GM21717 (cell line): ENCODE measurements at regions not wholly inside any gene's neighbourhood (a gene's known extent, or its start where the extent isn't known, plus 50 kb on each side); places are given as distances from the start of the nearest gene placed in this dataset.
"Not testable (repeated sequence)": the region's sequence is repeated elsewhere in the genome, so short reads cannot be mapped to it uniquely, and the experiment has no call there.

Experiments used
- ATAC-seq: cut with Tn5 transposase; IDR thresholded peaks from one replicate; pipeline ENCODE4 v1.9.1; 2021; ENCODE audit warnings: mild to moderate bottlenecking, moderate library complexity; ENCODE audit not compliant: unreplicated experiment

DNA sequence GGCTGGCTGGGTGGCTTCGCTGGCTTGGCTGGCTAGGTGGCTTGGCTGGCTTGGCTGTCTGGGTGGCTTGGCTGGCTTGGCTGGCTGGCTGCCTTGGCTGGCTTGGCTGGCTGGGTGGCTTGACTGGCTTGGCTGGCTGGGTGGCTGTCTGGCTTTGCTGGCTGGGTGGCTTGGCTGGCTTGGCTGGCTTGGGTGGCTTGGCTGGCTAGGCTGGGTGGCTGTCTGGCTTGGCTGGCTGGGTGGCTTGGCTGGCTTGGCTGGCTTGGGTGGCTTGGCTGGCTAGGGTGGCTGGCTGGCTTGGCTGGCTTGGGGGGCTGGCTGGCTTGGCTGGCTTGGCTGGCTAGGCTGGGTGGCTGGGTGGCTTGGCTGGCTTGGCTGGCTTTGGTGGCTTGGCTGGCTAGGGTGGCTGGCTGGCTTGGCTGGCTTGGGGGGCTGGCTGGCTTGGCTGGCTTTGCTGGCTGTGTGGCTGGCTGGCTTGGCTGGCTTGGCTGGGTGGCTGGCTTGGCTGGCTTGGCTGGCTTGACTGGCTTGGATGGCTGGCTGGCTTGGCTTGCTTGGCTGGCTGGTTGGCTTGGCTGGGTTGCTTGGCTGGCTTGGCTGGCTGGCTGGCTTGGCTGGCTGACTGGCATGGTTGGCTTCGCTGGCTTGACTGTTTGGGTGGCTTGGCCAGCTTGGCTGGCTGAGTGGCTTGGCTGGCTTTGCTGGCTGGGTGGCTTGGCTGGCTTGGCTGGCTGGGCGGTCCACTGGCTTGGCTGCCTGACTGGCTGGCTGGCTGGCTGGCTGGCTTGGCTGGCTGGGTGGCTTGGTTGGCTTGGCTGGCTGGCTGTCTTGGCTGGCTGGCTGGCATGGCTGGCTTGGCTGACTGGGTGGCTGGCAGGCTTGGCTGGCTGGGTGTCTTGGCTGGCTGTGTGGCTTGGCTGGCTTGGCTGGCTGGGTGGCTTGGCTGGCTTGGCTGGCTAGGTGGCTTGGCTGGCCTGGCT, 436.3 kb downstream of the GOLGA6L6 start:
- not testable (repeated sequence) for ATAC-seq

DNA sequence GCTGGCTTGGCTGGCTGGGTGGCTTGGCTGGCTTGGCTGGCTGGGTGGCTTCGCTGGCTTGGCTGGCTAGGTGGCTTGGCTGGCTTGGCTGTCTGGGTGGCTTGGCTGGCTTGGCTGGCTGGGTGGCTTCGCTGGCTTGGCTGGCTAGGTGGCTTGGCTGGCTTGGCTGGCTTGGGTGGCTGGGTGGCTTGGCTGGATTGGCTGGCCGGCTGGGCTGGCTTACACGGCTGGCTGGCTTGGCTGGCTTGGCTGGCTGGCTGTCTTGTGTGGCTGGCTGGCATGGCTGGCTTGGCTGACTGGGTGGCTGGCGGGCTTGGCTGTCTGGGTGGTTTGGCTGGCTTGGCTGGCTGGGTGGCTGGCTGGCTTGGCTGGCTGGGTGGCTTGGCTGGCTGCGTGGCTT, 437.0 kb downstream of the GOLGA6L6 start:
- ATAC-seq = not testable (repeated sequence)

DNA sequence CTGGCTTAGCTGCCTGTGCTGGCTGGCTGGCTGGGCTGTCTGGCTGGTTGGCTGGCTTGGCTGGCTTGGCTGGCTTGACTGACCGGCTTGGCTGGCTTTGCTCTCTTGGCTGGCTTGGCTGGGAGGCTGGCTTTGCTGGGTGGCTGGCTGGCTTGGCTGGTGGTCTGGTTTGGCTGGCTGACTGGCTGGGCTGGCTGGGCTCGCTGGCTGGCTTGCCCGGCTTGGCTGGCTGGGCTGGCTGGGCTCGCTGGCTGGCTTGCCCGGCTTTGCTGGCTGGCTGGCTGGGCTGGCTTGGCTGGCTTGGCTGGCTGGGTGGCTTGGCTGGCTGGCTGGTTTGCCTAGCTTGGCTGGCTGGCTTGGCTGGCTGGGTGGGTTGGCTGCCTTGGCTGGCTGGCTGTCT, 438.7 kb downstream of the GOLGA6L6 start:
- ATAC-seq = not testable (repeated sequence)

DNA sequence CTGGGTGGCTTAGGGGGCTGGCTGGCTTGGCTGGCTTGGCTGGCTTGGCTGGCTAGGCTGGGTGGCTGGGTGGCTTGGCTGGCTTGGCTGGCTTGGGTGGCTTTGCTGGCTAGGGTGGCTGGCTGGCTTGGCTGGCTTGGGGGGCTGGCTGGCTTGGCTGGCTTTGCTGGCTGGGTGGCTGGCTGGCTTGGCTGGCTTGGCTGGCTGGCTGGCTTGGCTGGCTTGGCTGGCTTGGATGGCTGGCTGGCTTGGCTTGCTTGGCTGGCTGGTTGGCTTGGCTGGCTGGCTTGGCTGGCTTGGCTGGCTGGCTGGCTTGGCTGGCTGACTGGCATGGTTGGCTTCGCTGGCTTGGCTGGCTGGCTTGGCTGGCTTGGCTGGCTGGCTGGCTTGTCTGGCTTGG, 439.4 kb downstream of the GOLGA6L6 start:
- not testable (repeated sequence) for ATAC-seq

DNA sequence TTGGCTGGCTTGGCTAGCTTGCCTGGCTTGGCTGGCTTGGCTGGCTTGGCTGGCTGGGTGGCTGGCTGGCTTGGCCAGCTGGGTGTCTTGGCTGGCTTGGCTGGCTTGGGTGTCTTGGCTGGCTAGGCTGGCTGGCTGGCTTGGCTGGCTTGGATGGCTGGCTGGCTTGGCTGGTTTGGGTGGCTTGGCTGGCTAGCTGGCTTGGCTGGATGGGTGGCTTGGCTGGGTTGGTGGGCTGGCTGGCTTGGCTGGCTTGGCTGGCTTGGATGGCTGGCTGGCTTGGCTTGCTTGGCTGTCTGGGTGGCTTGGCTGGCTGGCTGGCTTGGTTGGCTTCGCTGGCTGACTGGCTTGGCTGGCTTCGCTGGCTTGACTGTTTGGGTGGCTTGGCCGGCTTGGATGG, 440.3 kb downstream of the GOLGA6L6 start:
- not testable (repeated sequence) for ATAC-seq

DNA sequence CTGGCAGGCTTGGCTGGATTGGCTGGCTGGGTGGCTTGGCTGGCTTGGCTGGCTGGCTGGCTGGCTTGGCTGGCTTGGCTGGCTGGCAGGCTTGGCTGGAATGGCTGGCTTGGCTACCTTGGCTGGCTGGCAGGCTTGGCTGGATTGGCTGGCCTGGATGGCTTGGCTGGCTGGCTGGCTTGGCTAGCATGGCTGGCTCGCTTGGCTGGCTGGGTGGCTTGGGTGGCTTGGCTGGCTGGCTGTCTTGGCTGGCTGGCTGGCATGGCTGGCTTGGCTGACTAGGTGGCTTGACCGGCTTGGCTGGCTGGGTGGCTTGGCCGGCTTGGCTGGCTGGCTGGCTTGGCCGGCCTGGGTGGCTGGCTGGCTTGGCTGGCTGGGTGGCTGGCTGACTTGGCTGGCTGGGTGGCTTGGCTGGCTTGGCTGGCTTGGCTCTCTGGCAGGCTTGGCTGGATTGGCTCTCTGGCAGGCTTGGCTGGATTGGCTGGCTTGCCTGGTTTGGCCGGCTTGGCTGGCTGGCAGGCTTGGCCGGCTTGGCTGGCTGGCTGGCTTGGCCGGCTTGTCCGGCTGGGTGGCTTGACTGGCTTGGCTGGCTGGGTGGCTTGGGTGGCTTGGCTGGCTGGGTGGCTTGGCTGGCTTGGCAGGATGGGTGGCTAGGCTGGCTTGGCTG, 440.9 kb downstream of the GOLGA6L6 start:
- not testable (repeated sequence) for ATAC-seq

DNA sequence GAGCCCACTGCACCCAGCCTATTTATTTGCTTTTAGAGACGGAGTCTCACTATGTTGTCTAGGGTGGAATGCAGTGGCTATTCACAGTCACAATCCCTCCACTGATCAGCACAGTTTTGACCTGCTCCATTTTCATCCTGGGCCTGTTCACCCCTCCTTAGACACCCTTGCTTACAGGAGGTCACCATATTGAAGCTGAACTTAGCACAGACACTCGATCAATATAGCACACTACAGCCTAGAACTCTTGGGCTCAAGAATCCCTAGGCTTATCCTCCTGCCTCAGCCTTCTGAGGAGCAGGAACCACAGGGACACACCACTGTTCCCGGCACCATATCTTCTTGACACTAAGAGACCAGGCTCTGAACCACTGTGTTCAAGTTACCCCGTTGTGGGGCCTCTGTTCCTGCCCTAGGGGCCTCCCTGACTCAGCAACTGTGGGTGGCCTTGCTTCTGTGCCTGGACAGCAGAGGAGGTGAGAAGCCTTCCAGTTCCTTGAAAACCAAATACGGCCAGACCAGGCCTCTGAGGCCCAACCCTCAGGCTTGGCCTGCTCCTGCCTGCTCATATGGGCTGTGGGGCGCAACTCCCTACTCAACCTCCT, 445.8 kb downstream of the GOLGA6L6 start:
- ATAC-seq = not testable (repeated sequence)

DNA sequence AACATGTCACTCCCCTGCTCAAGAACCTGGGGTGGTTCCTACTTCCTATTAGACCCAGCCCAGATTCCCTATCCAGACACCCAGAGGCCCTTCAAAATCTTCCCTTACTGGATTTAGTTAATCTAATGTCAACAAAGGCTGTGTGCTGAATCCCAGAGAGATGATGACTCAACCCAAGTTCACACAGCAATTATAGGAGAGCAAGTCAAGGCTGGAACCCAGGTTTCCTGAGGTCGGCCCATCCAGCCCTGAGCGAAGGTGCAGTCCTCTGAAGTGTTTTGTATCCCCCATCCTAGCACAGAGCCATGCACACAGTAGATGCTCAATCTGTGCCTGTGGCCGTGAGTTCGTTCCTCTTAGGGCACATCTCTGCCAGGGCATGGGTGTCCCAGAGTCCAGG, 452.1 kb downstream of the GOLGA6L6 start:
- ATAC-seq = not testable (repeated sequence)

DNA sequence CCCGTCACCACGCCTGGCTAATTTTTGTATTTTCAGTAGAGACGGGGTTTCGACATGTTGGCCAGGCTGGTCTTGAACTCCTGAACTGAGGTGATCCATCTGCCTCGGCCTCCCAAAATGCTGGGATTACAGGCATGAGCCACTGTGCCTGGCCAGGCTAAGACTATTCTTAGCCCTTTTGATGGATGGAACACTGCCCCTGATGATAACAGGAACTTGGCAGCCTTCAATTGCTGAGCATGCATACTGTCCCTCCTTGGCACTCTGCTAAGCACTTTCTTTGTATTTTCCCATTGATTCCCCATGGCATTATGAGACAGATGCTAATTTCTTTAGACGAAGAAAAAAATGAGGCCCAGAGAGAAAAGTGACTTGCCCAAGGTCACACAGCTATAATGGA, 457.6 kb downstream of the GOLGA6L6 start:
- ATAC-seq = not testable (repeated sequence)

DNA sequence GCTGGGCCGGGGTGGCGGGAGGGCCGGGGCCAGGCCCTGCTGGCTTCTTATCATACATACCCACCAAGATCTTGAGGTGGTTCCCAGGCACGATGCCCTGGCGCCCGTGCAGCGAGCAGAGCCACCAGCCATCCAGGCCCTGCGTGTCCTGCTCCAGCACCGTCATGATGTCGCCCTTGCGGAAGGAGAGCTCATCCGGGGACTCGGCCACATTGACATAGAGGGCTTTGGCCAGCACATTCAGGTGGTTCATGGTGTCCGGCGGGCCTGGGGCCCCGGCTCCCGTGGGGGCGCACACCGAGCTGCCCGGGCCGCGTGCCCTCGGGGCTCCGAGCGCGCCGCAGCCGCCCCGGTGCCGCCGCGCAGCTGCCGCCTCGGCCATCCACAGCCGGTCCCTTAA, 467.5 kb downstream of the GOLGA6L6 start:
- not testable (repeated sequence) for ATAC-seq

DNA sequence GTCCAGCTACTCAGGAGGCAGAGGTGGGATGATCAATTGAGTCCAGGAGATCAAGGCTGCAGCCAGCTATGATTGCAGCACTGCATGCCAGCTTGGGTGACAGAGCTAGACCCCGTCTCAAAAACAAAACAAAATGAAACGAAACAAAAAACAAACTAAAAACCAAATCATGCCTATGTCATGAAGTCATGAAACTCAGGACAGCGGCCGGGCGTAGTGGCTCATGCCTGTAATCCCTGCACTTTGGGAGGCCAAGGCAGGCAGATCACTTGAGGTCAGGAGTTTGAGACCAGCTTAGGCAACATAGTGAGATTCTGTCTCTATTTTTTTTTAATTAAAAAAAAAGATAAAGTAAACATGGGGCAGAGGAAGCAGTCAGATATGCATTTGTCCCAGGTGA, 472.6 kb downstream of the GOLGA6L6 start:
- ATAC-seq = not testable (repeated sequence)

DNA sequence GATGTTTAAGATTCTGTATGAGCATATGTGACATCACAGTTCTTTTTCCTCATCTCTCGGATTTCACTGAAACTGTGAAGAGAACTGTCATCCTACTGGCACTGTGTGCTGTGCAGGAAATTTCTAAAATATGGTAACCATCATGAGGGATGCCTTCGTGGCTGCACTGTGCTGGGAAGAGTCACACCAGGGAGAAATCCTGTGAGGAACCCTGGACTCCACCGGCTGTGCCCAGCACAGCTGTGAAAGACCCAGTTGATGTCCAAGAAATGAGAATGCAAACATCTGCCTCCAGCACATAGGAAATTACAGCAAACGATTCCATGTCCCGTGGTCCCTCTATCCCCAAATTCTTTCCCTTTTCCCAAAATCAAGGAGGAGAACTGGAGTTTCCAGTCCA, 475.4 kb downstream of the GOLGA6L6 start:
- not testable (repeated sequence) for ATAC-seq

DNA sequence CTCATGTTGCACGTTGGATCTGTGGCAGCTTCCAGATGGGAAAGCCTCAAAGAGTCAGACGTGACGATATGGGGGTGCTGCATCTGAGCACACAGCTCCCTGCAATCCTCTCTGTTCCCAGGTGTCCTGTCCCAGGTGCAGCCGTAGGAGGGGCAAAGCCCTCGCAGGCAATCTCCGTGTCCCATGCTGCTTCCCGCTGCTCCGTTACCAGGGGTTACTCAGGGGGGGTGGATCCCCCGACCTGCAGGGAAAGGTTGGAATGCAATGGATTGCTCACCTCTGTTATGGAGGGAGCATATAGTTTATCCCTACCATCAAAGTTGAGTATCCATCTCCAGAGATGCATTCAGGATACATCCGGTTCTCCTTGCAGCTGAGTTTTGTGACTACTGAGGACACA, 476.1 kb downstream of the GOLGA6L6 start:
- ATAC-seq = not testable (repeated sequence)

DNA sequence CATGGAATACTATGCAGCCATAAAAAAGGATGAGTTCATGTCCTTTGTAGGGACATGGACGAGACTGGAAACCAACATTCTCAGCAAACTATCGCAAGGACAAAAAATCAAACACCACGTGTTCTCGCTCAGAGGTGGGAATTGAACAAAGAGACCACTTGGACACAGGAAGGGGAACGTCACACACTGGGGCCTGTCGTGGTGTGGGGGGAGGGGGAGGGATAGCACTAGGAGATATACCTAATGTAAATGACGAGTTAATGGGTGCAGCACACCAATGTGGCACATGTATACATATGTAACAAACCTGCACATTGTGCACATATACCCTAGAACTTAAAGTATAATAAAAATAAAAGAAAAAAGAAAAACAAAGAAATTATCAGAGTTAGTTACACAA, 478.4 kb downstream of the GOLGA6L6 start:
- ATAC-seq = not testable (repeated sequence)

DNA sequence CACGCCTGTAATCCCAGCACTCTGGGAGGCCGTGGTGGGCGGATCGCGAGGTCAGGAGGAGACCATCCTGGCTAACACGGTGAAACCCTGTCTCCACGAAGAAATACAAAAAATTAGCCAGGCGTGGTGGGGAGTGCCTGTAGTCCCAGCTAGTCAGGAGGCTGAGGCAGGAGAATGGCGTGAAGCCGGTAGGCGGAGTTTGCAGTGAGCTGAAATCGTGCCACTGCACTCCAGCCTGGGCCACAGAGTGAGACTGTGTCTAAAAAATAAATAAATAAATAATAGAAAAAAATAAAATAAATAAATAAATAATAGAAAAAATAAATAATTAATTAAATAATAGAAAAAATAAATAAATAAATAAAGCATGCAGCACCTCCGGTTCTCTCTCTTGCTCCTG, 480.8 kb downstream of the GOLGA6L6 start:
- ATAC-seq = not testable (repeated sequence)

DNA sequence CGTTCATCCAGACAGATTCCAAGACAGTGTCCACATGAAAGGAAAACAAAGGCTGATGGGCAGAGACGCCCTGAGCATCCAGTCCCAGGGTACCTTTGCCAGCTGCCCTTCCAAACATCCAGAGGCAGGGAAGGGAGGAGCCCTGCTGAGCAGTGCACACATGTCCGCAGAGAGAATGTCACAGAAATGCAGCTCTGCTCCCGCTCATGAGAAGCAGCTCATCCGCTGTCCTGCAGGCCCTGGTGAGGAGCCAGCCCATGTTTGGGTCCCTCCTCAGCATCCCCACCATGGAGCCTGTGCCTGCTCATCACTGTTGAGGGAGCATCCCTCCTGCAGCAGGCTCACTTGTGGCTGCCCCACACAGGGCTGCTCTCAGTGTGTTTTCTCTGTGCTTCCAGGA, 484.7 kb downstream of the GOLGA6L6 start:
- ATAC-seq = not testable (repeated sequence)

DNA sequence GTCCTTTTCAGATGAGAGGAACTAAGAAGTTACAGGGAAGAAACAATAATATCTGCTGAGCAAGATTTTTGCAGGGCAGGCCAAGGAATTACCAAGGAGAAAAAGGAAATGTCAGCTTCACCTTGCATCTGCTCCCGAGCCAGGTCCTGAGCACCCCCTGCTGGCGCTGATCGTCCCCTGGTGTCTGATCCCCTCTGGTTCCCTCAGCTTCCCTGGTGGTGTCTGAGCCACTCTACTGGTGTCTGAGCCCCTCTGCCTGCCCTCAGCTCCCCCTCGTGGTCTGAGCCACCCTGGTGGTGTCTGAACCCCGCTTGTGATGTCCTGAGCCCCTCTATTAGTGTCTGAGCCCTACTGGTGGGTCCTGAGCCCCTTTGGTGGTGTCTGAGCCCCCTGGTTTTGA, 485.7 kb downstream of the GOLGA6L6 start:
- not testable (repeated sequence) for ATAC-seq

DNA sequence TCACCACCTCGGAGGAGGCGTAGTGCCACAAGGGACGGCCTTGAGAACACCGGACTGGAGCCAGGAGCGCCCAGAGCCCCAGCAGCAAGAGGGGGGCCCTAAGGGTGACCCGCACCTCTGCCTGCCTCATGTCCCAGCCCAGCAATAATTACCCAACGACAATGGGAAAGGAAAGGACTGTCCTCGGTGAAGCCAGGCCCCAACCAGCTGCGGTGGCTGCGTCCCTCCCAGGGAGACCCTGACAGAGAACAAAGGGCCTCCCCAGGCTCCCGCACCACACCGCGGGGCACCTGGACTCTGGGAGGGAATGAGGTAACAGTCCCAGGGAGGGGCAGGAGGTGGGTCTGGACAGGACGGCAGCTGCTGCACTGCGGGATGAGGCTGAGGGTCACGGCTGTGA, 493.4 kb downstream of the GOLGA6L6 start:
- ATAC-seq = not testable (repeated sequence)

DNA sequence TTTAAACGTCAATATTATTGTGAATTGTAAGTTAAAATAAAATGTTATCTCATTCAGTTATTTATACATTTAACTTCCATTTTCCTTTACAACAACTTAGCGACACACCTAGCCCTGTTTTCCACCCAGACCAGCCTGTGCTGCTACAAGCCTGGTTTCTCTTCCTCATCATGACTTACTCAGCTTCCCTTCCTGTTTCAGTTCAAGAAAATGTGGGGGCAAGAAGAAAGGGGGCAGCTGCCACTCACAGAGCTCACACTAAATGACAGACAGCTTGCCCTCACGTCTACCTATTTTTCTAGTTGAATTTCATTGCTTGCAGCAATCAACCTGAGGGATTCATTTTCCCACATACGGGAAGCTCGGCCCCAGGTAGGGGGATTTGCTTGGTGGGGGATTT, 496.4 kb downstream of the GOLGA6L6 start:
- not testable (repeated sequence) for ATAC-seq

DNA sequence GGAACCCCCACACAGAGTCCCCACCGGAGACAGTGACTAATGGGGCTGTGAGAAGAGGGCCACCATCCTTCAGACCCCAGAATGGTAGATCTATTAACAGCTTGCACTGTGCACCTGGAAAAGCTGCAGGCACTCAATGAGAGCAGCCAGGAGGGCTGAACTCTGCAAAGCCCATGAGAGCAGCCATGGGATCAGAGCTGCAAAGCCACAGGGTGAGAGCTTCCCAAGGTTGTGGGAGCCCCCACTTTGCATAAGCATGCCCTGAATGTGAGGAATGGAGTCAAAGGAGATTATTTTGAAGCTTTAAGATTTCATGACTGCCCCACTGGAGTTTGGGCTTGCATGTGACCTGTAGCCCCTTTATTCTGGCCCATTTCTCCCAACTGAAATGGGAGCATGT, 500.9 kb downstream of the GOLGA6L6 start:
- ATAC-seq = not testable (repeated sequence)

DNA sequence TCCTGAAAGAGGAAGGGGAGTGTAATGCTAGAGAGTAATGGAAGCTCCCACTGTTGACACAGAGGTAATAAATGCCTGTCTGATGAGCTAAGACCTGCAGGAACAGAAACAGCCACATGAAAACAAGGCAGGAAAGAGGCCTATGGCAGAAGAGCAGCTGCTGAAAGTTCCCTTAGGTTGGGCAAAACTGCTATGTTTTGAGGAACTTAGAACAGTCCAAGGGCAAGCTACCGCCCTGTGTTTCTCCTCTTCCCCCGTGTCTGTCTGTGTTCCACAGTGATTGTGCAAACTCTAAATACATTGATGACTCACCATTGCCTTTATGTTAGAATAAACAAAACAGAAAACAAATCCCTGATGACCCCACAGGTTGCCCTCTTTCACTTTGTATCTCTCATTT, 516.6 kb downstream of the GOLGA6L6 start:
- ATAC-seq = not testable (repeated sequence)
